ENCODE measurements at regions not wholly inside any gene's neighbourhood (a gene's known extent, or its start where the extent isn't known, plus 50 kb on each side); places are given as distances from the start of the nearest gene placed in this dataset.

- peak; percentile 14 for ATAC-seq
- DNase-seq = no peak
Measured at GRCh38 chr10:45197816-45198485, 117.5 kb downstream of the OR13A1 start.

- ATAC-seq = peak; percentile 40
- DNase-seq = no peak
Measured at GRCh38 chr10:45198486-45199204, 116.8 kb downstream of the OR13A1 start.

- ATAC-seq (no peak), DNase-seq (no peak)
Measured at GRCh38 chr10:45199205-45199740, 116.1 kb downstream of the OR13A1 start.

GRCh38 chr10:45201271-45201670 lies 114.1 kb downstream of the OR13A1 start:
- ATAC-seq (no peak), DNase-seq (no peak)

GRCh38 chr10:45202242-45202641 lies 113.2 kb downstream of the OR13A1 start:
- ATAC-seq = no peak
- no peak for DNase-seq

- DNase-seq (no peak), ATAC-seq (peak; percentile 19)
Measured at GRCh38 chr10:45204954-45205775, 110.2 kb downstream of the OR13A1 start.

- no peak for ATAC-seq
Measured at GRCh38 chr10:45209888-45210287, 105.5 kb downstream of the OR13A1 start.

GRCh38 chr10:45211576-45211975 lies 103.8 kb downstream of the OR13A1 start:
- no peak for DNase-seq
- no peak for ATAC-seq

More at GRCh38 chr10:45209888-45210287, 105.5 kb downstream of the OR13A1 start:
- no peak for DNase-seq

- ATAC-seq (no peak), DNase-seq (no peak)
Measured at GRCh38 chr10:45219416-45219815, 96.0 kb downstream of the OR13A1 start.

- ATAC-seq = no peak
Measured at GRCh38 chr10:45220931-45221330, 94.5 kb downstream of the OR13A1 start.

GRCh38 chr10:45224219-45224841 lies 91.1 kb downstream of the OR13A1 start:
- ATAC-seq (no peak), DNase-seq (no peak)

More at GRCh38 chr10:45220931-45221330, 94.5 kb downstream of the OR13A1 start:
- no peak for DNase-seq

- ATAC-seq (no peak), DNase-seq (no peak)
Measured at GRCh38 chr10:45227042-45227441, 88.4 kb downstream of the OR13A1 start.

- ATAC-seq = no peak
- no peak for DNase-seq
Measured at GRCh38 chr10:45227456-45227855, 88.0 kb downstream of the OR13A1 start.

- no peak for ATAC-seq
Measured at GRCh38 chr10:45229823-45230222, 85.6 kb downstream of the OR13A1 start.

GRCh38 chr10:45235260-45235769 lies 80.1 kb downstream of the OR13A1 start:
- ATAC-seq (peak; percentile 40), DNase-seq (peak; percentile 65)

More at GRCh38 chr10:45229823-45230222, 85.6 kb downstream of the OR13A1 start:
- DNase-seq = no peak

- ATAC-seq = no peak
Measured at GRCh38 chr10:45235798-45236220, 79.6 kb downstream of the OR13A1 start.

GRCh38 chr10:45238896-45239295 lies 76.5 kb downstream of the OR13A1 start:
- no peak for DNase-seq
- no peak for ATAC-seq

More at GRCh38 chr10:45235798-45236220, 79.6 kb downstream of the OR13A1 start:
- DNase-seq = no peak

- DNase-seq = no peak
- ATAC-seq = no peak
Measured at GRCh38 chr10:45239642-45240041, 75.8 kb downstream of the OR13A1 start.

- DNase-seq (no peak), ATAC-seq (no peak)
Measured at GRCh38 chr10:45241865-45242520, 73.4 kb downstream of the OR13A1 start.

- no peak for DNase-seq
- no peak for ATAC-seq
Measured at GRCh38 chr10:45243261-45243660, 72.1 kb downstream of the OR13A1 start.

- DNase-seq (no peak), ATAC-seq (no peak)
Measured at GRCh38 chr10:45246522-45246921, 68.9 kb downstream of the OR13A1 start.

Measured in stimulated activated naive CD8-positive, alpha-beta T cell treated with anti-CD3 and anti-CD28 coated beads, Interleukin-15, Interleukin-2, amounts not matched to agents 100 U/mL and 50 U/mL, for 24 hours (primary cell).